ENCODE measurements at regions not wholly inside any gene's neighbourhood (a gene's known extent, or its start where the extent isn't known, plus 50 kb on each side); places are given as distances from the start of the nearest gene placed in this dataset.

GRCh38 chr6:1515781-1516180 is 93.9 kb upstream of the FOXC1 start:
- no peaks in the 10 kb centered on the region for H3K4me1 ChIP-seq (ENCODE audit: insufficient read depth)
- DNase-seq = no peak
- H3K27me3 ChIP-seq (replicated peaks; ENCODE audit: insufficient read depth) = no peaks in the 10 kb centered on the region; the same call in 1 of the 2 replicates
- H3K27ac ChIP-seq = no peak overlapping the region
- 76 to 77% methylated on average over 4 of the region's 4 CpGs for WGBS, 2 experiments (ENCODE audit: low coverage in 1 of 2, low lambda C conversion rate in 2 of 2, missing lambda C conversion rate in 2 of 2)
- in situ Hi-C loops (cut with MboI) = no loop called here
- no peak overlapping the region for H3K4me3 ChIP-seq
- H2AFZ ChIP-seq = no peak overlapping the region
- no peaks in the 10 kb centered on the region for H3K9me3 ChIP-seq (ENCODE audit: low read depth)
- H4K20me1 ChIP-seq (ENCODE audit: insufficient read depth) = no peaks in the 10 kb centered on the region
- H3K79me2 ChIP-seq (ENCODE audit: insufficient read depth) = no peaks in the 10 kb centered on the region
- TF ChIP-seq EZH2phosphoT487 (IDR thresholded peaks at IDR 0.05; ENCODE audit: insufficient read depth, low read depth) (no peak), EZH2 (IDR thresholded peaks at IDR 0.05; ENCODE audit: insufficient read depth, poor library complexity, severe bottlenecking) (no peak)
- H3K9me2 ChIP-seq (ENCODE audit: insufficient read depth) = no peaks in the 10 kb centered on the region
- H3K36me3 ChIP-seq (ENCODE audit: low read depth) = no peaks in the 10 kb centered on the region
- H3K9ac ChIP-seq = no peak overlapping the region
- H3F3A ChIP-seq (ENCODE audit: insufficient read depth) = no peaks in the 10 kb centered on the region
- no peak overlapping the region for H3K4me2 ChIP-seq (ENCODE audit: unreplicated experiment)

- Histone ChIP-seq H3K36me3 (ENCODE audit: low read depth) (no peaks in the 10 kb centered on the region), H3K9me2 (ENCODE audit: insufficient read depth) (no peaks in the 10 kb centered on the region), H3K9ac (no peak overlapping the region), H3F3A (ENCODE audit: insufficient read depth) (no peaks in the 10 kb centered on the region), H3K27me3 (replicated peaks; ENCODE audit: insufficient read depth) (no peaks in the 10 kb centered on the region; the same call in 1 of the 2 replicates), H4K20me1 (ENCODE audit: insufficient read depth) (no peaks in the 10 kb centered on the region), H3K9me3 (ENCODE audit: low read depth) (no peaks in the 10 kb centered on the region), H2AFZ (no peak overlapping the region), H3K27ac (no peak overlapping the region), H3K4me2 (ENCODE audit: unreplicated experiment) (no peak overlapping the region), H3K4me3 (no peak overlapping the region), H3K79me2 (ENCODE audit: insufficient read depth) (no peaks in the 10 kb centered on the region), H3K4me1 (ENCODE audit: insufficient read depth) (no peaks in the 10 kb centered on the region)
- no peak for DNase-seq
- TF ChIP-seq EZH2phosphoT487 (IDR thresholded peaks at IDR 0.05; ENCODE audit: insufficient read depth, low read depth) (no peak), EZH2 (IDR thresholded peaks at IDR 0.05; ENCODE audit: insufficient read depth, poor library complexity, severe bottlenecking) (no peak)
- in situ Hi-C loops (cut with MboI) = no loop called here
- 38 to 41% methylated on average over 14 of the region's 14 CpGs for WGBS, 2 experiments (ENCODE audit: low coverage in 1 of 2, low lambda C conversion rate in 2 of 2, missing lambda C conversion rate in 2 of 2)
These were observed 92.8 kb upstream of the FOXC1 start for GRCh38 chr6:1516742-1517520.

GRCh38 chr6:1518855-1519254 is 90.9 kb upstream of the FOXC1 start:
- H3K79me2 ChIP-seq (ENCODE audit: insufficient read depth) = no peaks in the 10 kb centered on the region
- H3K36me3 ChIP-seq (ENCODE audit: low read depth) = no peaks in the 10 kb centered on the region
- WGBS, 2 experiments (ENCODE audit: low coverage in 1 of 2, low lambda C conversion rate in 2 of 2, missing lambda C conversion rate in 2 of 2) = 77 to 80% methylated on average over 8 of the region's 8 CpGs
- H3K4me1 ChIP-seq (ENCODE audit: insufficient read depth) = no peaks in the 10 kb centered on the region
- H3K27ac ChIP-seq = no peak overlapping the region
- H3F3A ChIP-seq (ENCODE audit: insufficient read depth) = no peaks in the 10 kb centered on the region
- H3K4me3 ChIP-seq = no peak overlapping the region
- H3K9ac ChIP-seq = no peak overlapping the region
- H3K4me2 ChIP-seq (ENCODE audit: unreplicated experiment) = no peak overlapping the region
- H3K27me3 ChIP-seq (replicated peaks; ENCODE audit: insufficient read depth) = peaks cover 9% of the 10 kb centered on the region; the same call in 1 of the 2 replicates
- no peak overlapping the region for H2AFZ ChIP-seq
- H3K9me3 ChIP-seq (ENCODE audit: low read depth) = no peaks in the 10 kb centered on the region
- in situ Hi-C loops (cut with MboI) = no loop called here
- TF ChIP-seq EZH2 (IDR thresholded peaks at IDR 0.05; ENCODE audit: insufficient read depth, poor library complexity, severe bottlenecking) = no peak
- no peak for TF ChIP-seq EZH2phosphoT487 (IDR thresholded peaks at IDR 0.05; ENCODE audit: insufficient read depth, low read depth)
- no peaks in the 10 kb centered on the region for H4K20me1 ChIP-seq (ENCODE audit: insufficient read depth)
- no peak for DNase-seq
- H3K9me2 ChIP-seq (ENCODE audit: insufficient read depth) = no peaks in the 10 kb centered on the region

GRCh38 chr6:1519597-1519996 is 90.1 kb upstream of the FOXC1 start:
- no peak overlapping the region for H3K27ac ChIP-seq
- no peak overlapping the region for H3K4me3 ChIP-seq
- DNase-seq = no peak
- no peaks in the 10 kb centered on the region for H3F3A ChIP-seq (ENCODE audit: insufficient read depth)
- no peak overlapping the region for H3K4me2 ChIP-seq (ENCODE audit: unreplicated experiment)
- H4K20me1 ChIP-seq (ENCODE audit: insufficient read depth) = no peaks in the 10 kb centered on the region
- 42 to 45% methylated on average over 4 of the region's 4 CpGs for WGBS, 2 experiments (ENCODE audit: low coverage in 1 of 2, low lambda C conversion rate in 2 of 2, missing lambda C conversion rate in 2 of 2)
- H3K79me2 ChIP-seq (ENCODE audit: insufficient read depth) = no peaks in the 10 kb centered on the region
- H3K9ac ChIP-seq = no peak overlapping the region
- H2AFZ ChIP-seq = no peak overlapping the region
- no peaks in the 10 kb centered on the region for H3K9me2 ChIP-seq (ENCODE audit: insufficient read depth)
- peaks cover 9% of the 10 kb centered on the region; the same call in 1 of the 2 replicates for H3K27me3 ChIP-seq (replicated peaks; ENCODE audit: insufficient read depth)
- H3K36me3 ChIP-seq (ENCODE audit: low read depth) = no peaks in the 10 kb centered on the region
- in situ Hi-C loops (cut with MboI) = no loop called here
- TF ChIP-seq EZH2 (IDR thresholded peaks at IDR 0.05; ENCODE audit: insufficient read depth, poor library complexity, severe bottlenecking) (no peak), EZH2phosphoT487 (IDR thresholded peaks at IDR 0.05; ENCODE audit: insufficient read depth, low read depth) (no peak)
- H3K9me3 ChIP-seq (ENCODE audit: low read depth) = no peaks in the 10 kb centered on the region
- H3K4me1 ChIP-seq (ENCODE audit: insufficient read depth) = no peaks in the 10 kb centered on the region
